NCI-H2196 (cell line): ENCODE measurements at regions not wholly inside any gene's neighbourhood (a gene's known extent, or its start where the extent isn't known, plus 50 kb on each side); places are given as distances from the start of the nearest gene placed in this dataset.
"Not testable (repeated sequence)": the region's sequence is repeated elsewhere in the genome, so short reads cannot be mapped to it uniquely, and the experiment has no call there.

Experiments used
- DNase-seq: peaks from one replicate; lab custom pipeline; 2025; ENCODE audit not compliant: unreplicated experiment; lab: John Stamatoyannopoulos, UW

DNA sequence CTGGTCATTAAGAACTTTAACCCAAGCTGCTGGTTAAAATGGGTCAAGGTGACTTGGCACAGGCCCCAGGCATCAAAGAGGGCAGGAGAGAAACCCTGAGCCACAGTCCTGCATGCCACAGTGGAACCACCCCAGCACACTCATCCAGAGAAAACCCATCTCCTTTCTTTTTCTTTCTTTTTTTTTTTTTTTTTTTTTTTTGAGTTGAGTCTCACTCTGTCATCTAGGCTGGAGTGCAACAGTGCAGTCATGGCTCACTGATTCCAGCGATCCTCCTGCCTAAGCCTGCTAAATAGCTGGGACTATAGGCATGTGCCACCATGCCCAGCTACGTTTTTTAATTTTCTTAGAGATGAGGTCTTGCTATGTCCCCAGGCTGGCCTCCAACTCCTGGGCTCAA lies 109.2 kb upstream of the RAB4A start:
- DNase-seq, result no peak

- DNase-seq, result no peak
These were observed 107.9 kb upstream of the RAB4A start for GRCh38 chr1:229162825-229163515.

- DNase-seq, result no peak
These were observed 106.6 kb upstream of the RAB4A start for GRCh38 chr1:229164348-229164747.

- DNase-seq, result no peak
These were observed 105.8 kb upstream of the RAB4A start for GRCh38 chr1:229164836-229165735.

- DNase-seq, result no peak
These were observed 103.6 kb upstream of the RAB4A start for GRCh38 chr1:229167318-229167717.

DNA sequence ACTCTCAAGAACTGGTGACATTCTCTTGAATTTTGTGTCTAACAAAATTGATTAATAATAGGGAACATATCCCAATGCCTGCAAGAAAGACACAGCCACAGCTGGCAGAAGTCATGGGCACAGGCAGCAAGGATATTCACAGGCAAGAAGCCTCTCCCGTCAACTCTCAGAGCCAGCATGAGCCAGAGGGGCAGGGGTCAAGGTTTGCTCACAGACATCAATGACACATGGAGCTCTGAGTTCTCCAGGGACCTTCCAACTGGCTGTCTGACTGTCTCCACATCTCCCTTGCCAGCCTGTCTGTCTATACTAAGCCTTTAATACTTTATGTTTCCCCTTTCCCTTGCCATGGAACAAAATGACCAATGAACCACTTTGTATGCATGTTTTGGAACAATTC lies 101.5 kb upstream of the RAB4A start:
- DNase-seq, result no peak

GRCh38 chr1:229170274-229170673 lies 100.6 kb upstream of the RAB4A start:
- no peak for DNase-seq

DNA sequence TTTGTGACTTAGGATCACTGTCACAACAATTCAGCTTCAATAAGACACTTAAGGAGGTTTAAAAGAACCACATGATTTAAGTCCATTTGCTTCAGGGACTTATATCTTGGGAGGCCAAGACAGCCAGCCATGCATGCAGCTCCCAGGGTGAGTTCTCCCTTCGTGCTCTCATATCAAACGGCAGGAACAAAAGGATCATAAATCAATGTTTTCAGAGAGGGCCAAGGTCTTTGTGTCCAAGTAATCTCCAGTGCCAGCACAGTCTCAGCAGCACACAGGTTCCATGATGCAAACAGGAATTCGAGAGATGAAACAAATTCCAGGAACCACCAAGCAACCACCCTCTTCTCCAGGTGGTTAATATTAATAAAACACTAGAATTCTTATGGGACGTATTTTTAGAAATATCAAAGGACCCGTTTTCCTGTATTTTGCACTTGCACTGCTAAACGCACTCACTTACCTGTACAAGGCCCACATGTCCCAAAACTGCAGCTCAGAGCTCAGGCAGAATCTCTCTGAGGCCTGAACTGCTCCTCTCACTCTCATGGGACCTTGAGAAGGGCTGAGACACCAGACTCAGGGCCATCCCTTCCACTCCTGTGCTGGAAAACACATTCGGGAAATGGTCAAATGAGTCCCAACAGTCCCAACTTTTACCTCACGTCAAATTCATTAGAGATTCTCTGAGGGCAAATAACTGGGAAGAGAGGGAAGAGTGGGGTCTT lies 100.0 kb upstream of the RAB4A start:
- no peak for DNase-seq

DNA sequence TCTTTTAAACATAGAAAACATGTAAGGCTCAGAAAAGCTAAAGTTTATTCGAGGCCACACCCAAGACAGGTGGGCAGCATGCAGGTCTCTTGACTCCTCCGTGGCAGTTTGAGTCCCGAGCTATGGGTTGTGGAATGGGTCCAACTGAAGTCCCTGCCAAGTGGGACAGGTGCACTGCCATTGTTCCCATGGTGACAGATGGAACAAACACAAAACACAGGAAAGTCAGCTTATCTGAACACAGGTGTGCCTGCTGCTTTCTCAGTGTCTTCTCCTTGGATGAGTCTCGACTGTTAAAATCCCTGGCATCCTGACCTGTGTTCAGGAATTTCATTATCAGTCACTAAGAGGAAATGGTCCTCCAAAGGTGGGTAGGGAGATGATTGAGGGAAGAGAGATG lies 99.0 kb upstream of the RAB4A start:
- peak; percentile 82 for DNase-seq

- not testable (repeated sequence) for DNase-seq
These were observed 97.1 kb upstream of the RAB4A start for GRCh38 chr1:229173491-229174476.

DNA sequence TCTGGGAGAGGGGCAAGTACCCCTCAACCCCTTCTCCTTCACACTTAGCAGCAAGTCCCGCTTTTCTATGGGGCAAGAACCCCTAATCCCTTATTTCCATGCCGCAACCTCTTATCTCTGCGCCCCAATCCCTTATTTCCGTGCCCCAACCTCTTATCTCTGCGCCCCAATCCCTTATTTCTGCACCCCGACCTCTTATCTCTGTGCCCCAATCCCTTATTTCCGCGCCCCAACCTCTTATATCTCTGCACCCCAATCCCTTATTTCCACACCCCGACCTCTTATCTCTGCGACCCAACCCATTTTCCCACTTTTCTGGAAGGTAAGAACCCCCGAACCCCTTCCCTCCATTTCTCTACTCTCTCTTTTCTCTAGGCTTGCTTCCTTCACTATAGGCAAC lies 95.6 kb upstream of the RAB4A start:
- DNase-seq, result not testable (repeated sequence)

DNA sequence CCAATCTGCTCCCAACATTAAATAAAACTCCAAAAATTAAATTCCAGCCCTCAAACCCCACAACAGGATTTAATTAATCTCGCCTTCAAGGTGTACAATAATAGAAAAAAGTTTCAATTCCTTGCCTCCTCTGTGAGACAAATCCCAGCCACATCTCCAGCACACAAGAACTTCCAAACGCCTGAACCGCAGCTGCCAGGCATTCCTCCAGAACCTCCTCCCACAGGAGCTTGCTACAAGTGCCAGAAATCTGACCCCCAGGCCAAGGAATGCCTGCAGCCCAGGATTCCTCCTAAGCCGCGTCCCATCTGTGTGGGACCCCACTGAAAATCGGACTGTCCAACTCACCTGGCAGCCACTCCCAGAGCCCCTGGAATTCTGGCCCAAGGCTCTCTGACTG lies 94.5 kb upstream of the RAB4A start:
- not testable (repeated sequence) for DNase-seq

- no peak for DNase-seq
These were observed 90.8 kb upstream of the RAB4A start for GRCh38 chr1:229180161-229180560.

GRCh38 chr1:229181419-229181818 lies 89.5 kb upstream of the RAB4A start:
- no peak for DNase-seq

DNA sequence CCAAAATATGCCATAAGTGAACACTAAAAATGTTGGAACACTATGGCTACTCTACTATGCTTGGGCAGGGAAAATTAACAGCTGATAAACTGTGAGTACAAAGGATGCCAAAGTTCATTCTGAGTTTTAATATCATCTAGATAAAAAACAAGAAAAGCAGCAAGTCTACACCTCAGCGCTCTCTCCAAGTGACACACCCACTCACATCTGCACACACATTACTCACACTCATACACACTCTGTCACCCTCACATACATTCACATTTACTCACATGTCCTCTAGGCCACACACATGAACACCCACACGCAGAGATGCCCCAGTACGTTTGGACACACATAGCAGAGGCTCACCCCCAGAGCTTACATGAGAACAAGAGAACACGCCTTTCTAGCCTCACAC lies 87.3 kb upstream of the RAB4A start:
- DNase-seq, result no peak

- DNase-seq, result no peak
These were observed 86.8 kb upstream of the RAB4A start for GRCh38 chr1:229184066-229184465.

DNA sequence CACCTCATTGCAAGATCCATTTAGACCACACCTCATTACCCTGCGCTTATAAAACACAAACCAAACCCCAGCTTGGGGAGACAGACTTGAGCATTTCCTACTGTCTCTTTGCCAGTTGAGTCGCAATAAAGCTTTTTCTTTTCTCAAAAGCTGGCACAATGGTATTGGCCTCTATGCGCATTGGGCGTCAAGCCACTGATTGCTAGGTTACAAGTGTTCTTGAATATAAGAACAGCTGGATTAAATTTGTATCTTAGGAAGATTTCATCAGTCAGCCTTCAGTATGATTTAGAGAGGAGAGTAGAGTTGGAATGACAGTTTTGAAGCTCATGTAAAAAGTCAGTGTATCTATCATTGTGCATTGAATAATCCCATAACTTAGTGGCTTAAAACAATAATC lies 84.9 kb upstream of the RAB4A start:
- DNase-seq, result no peak

- DNase-seq, result no peak
These were observed 84.4 kb upstream of the RAB4A start for GRCh38 chr1:229186373-229187056.

DNA sequence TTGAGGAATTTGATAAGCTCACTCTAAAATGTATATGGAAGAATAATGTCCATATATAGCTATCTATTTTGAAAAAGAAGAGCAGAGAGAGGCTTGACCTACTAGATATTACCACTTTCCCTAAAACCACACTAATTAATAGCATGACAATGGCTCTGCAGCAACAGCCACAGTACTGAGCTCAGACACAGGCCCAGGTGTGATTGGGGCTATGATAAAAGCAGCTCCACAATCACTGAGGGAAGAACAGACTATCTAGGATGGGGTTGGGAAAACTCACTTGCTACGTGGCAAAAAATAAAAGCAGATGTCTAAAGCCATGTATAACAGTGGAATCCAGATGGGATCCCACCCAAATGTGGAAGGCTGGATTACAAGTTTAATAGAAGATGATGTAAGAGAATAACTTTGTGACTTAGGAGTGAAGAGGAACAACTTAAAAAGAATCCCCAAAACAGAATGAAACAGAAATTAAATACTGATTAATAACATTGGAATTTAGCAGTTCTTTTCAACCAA lies 80.8 kb upstream of the RAB4A start:
- no peak for DNase-seq
